ENCODE measurements at regions not wholly inside any gene's neighbourhood (a gene's known extent, or its start where the extent isn't known, plus 50 kb on each side); places are given as distances from the start of the nearest gene placed in this dataset.

- Histone ChIP-seq H3K27ac (no peak overlapping the region), H3K4me3 (no peak overlapping the region), H3K27me3 (no peaks in the 10 kb centered on the region), H3K79me2 (no peaks in the 10 kb centered on the region), H3K4me2 (no peak overlapping the region), H2AFZ (no peak overlapping the region), H4K20me1 (ENCODE audit: insufficient read depth, poor library complexity, severe bottlenecking) (no peaks in the 10 kb centered on the region), H3K9me2 (replicated peaks; ENCODE audit: insufficient read depth) (no peaks in the 10 kb centered on the region), H3K9me3 (ENCODE audit: low read depth) (no peaks in the 10 kb centered on the region), H3K4me1 (ENCODE audit: insufficient read depth) (no peaks in the 10 kb centered on the region), H3K36me3 (replicated peaks; ENCODE audit: insufficient read depth, low read depth) (no peaks in the 10 kb centered on the region)
- WGBS (ENCODE audit: low lambda C conversion rate, missing lambda C conversion rate), result 90% methylated on average over 1 of the region's 1 CpG
- TF ChIP-seq EZH2 (IDR thresholded peaks at IDR 0.05; ENCODE audit: borderline replicate concordance) (no peak), EZH2phosphoT487 (IDR thresholded peaks at IDR 0.05; ENCODE audit: low read depth, severe bottlenecking, unreplicated experiment) (no peak)
- DNase-seq (ENCODE audit: low spot score), result no peak
Observed at GRCh38 chr13:83168590-83168989, 713.7 kb downstream of the SLITRK1 start.

GRCh38 chr13:83167203-83167602 is 715.1 kb downstream of the SLITRK1 start:
- no peak for TF ChIP-seq EZH2 (IDR thresholded peaks at IDR 0.05; ENCODE audit: borderline replicate concordance)
- no peak for TF ChIP-seq EZH2phosphoT487 (IDR thresholded peaks at IDR 0.05; ENCODE audit: low read depth, severe bottlenecking, unreplicated experiment)
- no peaks in the 10 kb centered on the region for H3K27me3 ChIP-seq
- H4K20me1 ChIP-seq (ENCODE audit: insufficient read depth, poor library complexity, severe bottlenecking), result no peaks in the 10 kb centered on the region
- no peaks in the 10 kb centered on the region for H3K36me3 ChIP-seq (replicated peaks; ENCODE audit: insufficient read depth, low read depth)
- H3K9me2 ChIP-seq (replicated peaks; ENCODE audit: insufficient read depth), result no peaks in the 10 kb centered on the region
- no peaks in the 10 kb centered on the region for H3K79me2 ChIP-seq
- H3K9me3 ChIP-seq (ENCODE audit: low read depth), result no peaks in the 10 kb centered on the region
- H3K4me2 ChIP-seq, result no peak overlapping the region
- no peak overlapping the region for H3K27ac ChIP-seq
- no peak overlapping the region for H3K4me3 ChIP-seq
- H2AFZ ChIP-seq, result no peak overlapping the region
- no peak for DNase-seq (ENCODE audit: low spot score)
- no peaks in the 10 kb centered on the region for H3K4me1 ChIP-seq (ENCODE audit: insufficient read depth)
- 95% methylated on average over 3 of the region's 3 CpGs for WGBS (ENCODE audit: low lambda C conversion rate, missing lambda C conversion rate)

- H3K27ac ChIP-seq, result no peak overlapping the region
- no peaks in the 10 kb centered on the region for H4K20me1 ChIP-seq (ENCODE audit: insufficient read depth, poor library complexity, severe bottlenecking)
- no peaks in the 10 kb centered on the region for H3K9me2 ChIP-seq (replicated peaks; ENCODE audit: insufficient read depth)
- H3K36me3 ChIP-seq (replicated peaks; ENCODE audit: insufficient read depth, low read depth), result no peaks in the 10 kb centered on the region
- H3K4me1 ChIP-seq (ENCODE audit: insufficient read depth), result no peaks in the 10 kb centered on the region
- no peak for DNase-seq (ENCODE audit: low spot score)
- H3K27me3 ChIP-seq, result no peaks in the 10 kb centered on the region
- H3K79me2 ChIP-seq, result no peaks in the 10 kb centered on the region
- no peaks in the 10 kb centered on the region for H3K9me3 ChIP-seq (ENCODE audit: low read depth)
- no peak overlapping the region for H3K4me3 ChIP-seq
- no peak overlapping the region for H2AFZ ChIP-seq
- TF ChIP-seq EZH2 (IDR thresholded peaks at IDR 0.05; ENCODE audit: borderline replicate concordance) (no peak), CTCF (IDR thresholded peaks at IDR 0.05; ENCODE audit: poor library complexity) (no peak), EZH2phosphoT487 (IDR thresholded peaks at IDR 0.05; ENCODE audit: low read depth, severe bottlenecking, unreplicated experiment) (no peak)
- no peak overlapping the region for H3K4me2 ChIP-seq
Observed at GRCh38 chr13:83166550-83166949, 715.7 kb downstream of the SLITRK1 start.

- no peak overlapping the region for H3K4me3 ChIP-seq
- no peaks in the 10 kb centered on the region for H3K79me2 ChIP-seq
- no peaks in the 10 kb centered on the region for H3K9me2 ChIP-seq (replicated peaks; ENCODE audit: insufficient read depth)
- H3K27ac ChIP-seq, result no peak overlapping the region
- no peaks in the 10 kb centered on the region for H3K4me1 ChIP-seq (ENCODE audit: insufficient read depth)
- WGBS (ENCODE audit: low lambda C conversion rate, missing lambda C conversion rate), result 36% methylated on average over 2 of the region's 2 CpGs
- H3K9me3 ChIP-seq (ENCODE audit: low read depth), result no peaks in the 10 kb centered on the region
- H3K36me3 ChIP-seq (replicated peaks; ENCODE audit: insufficient read depth, low read depth), result no peaks in the 10 kb centered on the region
- H3K27me3 ChIP-seq, result no peaks in the 10 kb centered on the region
- H4K20me1 ChIP-seq (ENCODE audit: insufficient read depth, poor library complexity, severe bottlenecking), result no peaks in the 10 kb centered on the region
- TF ChIP-seq CTCF (IDR thresholded peaks at IDR 0.05; ENCODE audit: poor library complexity) (no peak), EZH2phosphoT487 (IDR thresholded peaks at IDR 0.05; ENCODE audit: low read depth, severe bottlenecking, unreplicated experiment) (no peak), EZH2 (IDR thresholded peaks at IDR 0.05; ENCODE audit: borderline replicate concordance) (no peak)
- no peak overlapping the region for H3K4me2 ChIP-seq
- no peak for DNase-seq (ENCODE audit: low spot score)
- H2AFZ ChIP-seq, result no peak overlapping the region
Observed at GRCh38 chr13:83162493-83162892, 719.8 kb downstream of the SLITRK1 start.

All from hepatocyte (in vitro differentiated cells).